Fibroblast of mammary gland (primary cell): ENCODE measurements at regions not wholly inside any gene's neighbourhood (a gene's known extent, or its start where the extent isn't known, plus 50 kb on each side); places are given as distances from the start of the nearest gene placed in this dataset.
A peak's percentile ranks its signal among the peaks of the same experiment; 100 is the strongest.

ENCODE experiments used
- DNase-seq: peaks from one replicate; pipeline ENCODE4 v3.0.0-alpha.2; 2010; ENCODE audit warnings: low read depth
- H3K4me3 ChIP-seq: 2 replicates; pipeline ENCODE4 v1.5.1; 2011; ENCODE audit warnings: low read depth, mild to moderate bottlenecking, low read length, moderate library complexity; ENCODE audit not compliant: control insufficient read depth
- CTCF ChIP-seq: conservative IDR thresholded peaks from 2 replicates; pipeline ENCODE4 v1.5.1; 2011; ENCODE audit warnings: low read depth, low read length, inconsistent platforms; ENCODE audit not compliant: control insufficient read depth, insufficient read depth

- DNase-seq, result peak; percentile 85
- H3K4me3 ChIP-seq, result peak overlapping the region; percentile 42
- TF ChIP-seq CTCF, result peak; percentile 78
Measured at GRCh38 chr4:137124278-137124932, 407.9 kb downstream of the PCDH18 start.

- no peak for DNase-seq
- no peak for TF ChIP-seq CTCF
- no peak overlapping the region for H3K4me3 ChIP-seq
Measured at GRCh38 chr4:137122876-137123275, 409.4 kb downstream of the PCDH18 start.

- DNase-seq, result peak; percentile 25
- TF ChIP-seq CTCF, result no peak
- H3K4me3 ChIP-seq, result no peak overlapping the region
Measured at GRCh38 chr4:137116144-137116543, 416.1 kb downstream of the PCDH18 start.

- no peak for DNase-seq
- TF ChIP-seq CTCF, result no peak
- no peak overlapping the region for H3K4me3 ChIP-seq
Measured at GRCh38 chr4:137106733-137107132, 425.6 kb downstream of the PCDH18 start.

GRCh38 chr4:137106287-137106686 is 426.0 kb downstream of the PCDH18 start:
- DNase-seq, result no peak
- TF ChIP-seq CTCF, result no peak
- no peak overlapping the region for H3K4me3 ChIP-seq

GRCh38 chr4:137090951-137091350 is 441.3 kb downstream of the PCDH18 start:
- no peak overlapping the region for H3K4me3 ChIP-seq
- peak; percentile 26 for DNase-seq
- TF ChIP-seq CTCF, result no peak
